Heart left ventricle (tissue), 13 donors: ENCODE measurements at regions not wholly inside any gene's neighbourhood (a gene's known extent, or its start where the extent isn't known, plus 50 kb on each side); places are given as distances from the start of the nearest gene placed in this dataset.

Experiments used
- CTCF ChIP-seq, 12 donors: fragments of 200-600 bp; sonication (generic) in 4 of 12; IDR thresholded peaks; one replicate each; pipeline versions ENCODE4 v1.5.0 to v1.8.0; 2018 to 2022; ENCODE audit warnings: antibody characterized with exemption in 12 of 12, mild to moderate bottlenecking in 5 of 12
- POLR2A ChIP-seq, 2 donors: fragments of 450-650 bp; IDR thresholded peaks; one replicate each; pipeline ENCODE4 v1.6.1; 2017; ENCODE audit warnings: antibody characterized with exemption in 2 of 2, mild to moderate bottlenecking in 2 of 2, moderate library complexity in 2 of 2
- donor health status: ischemic (EF 13 %, LVEDD 7.1; RV severe dilation, severe dysfunction).
- donor health status: DM: no; HTN: yes; CAD: no.
- donor health status: DM: no; HTN: no; CAD: no.
- donor health status: ischemic (EF 25% LVEDD 6.9; RV normal size, moderate dysfunction).
- donor health status: ischemic (EF 25% LVEDD 5.7; RV mildly dilated, moderate dysfunction).
- donor health status: ischemic (EF 35%, LVEDD 5.7; RV mildly dilated, moderate dysfunction).
- donor health status: nonischemic (EF 11% LVEDD 7.7; RV severe dilation, severe dysfunction).
- donor health status: DM: yes; HTN: yes; CAD: no.
- donor health status: PGD.
- donor health status: ischemic (EF 29% LVEDD 5.4; RV normal size, mild dysfunction).
- donor health status: nonischemic (EF 23%, LVEDD 6.1; RV moderate dilation, normal function).

GRCh38 chr9:135263511-135263910, 176.0 kb downstream of the OLFM1 start:
- TF ChIP-seq CTCF (IDR thresholded peaks at IDR 0.05) (no peak), POLR2A (IDR thresholded peaks at IDR 0.05) (no peak)
